OCI-LY1 (cell line): ENCODE measurements at regions not wholly inside any gene's neighbourhood (a gene's known extent, or its start where the extent isn't known, plus 50 kb on each side); places are given as distances from the start of the nearest gene placed in this dataset.

Source experiments
- H2AFZ ChIP-seq: fragments of 200-600 bp; sonication (generic), shearing (Covaris generic); 2 replicates; pipeline ENCODE4 v1.6.0; 2014; ENCODE audit warnings: antibody characterized with exemption, mild to moderate bottlenecking, low read length
- H3F3A ChIP-seq: fragments of 200-600 bp; sonication (generic), shearing (Covaris generic); 2 replicates; pipeline ENCODE4 v1.6.0; 2014; ENCODE audit warnings: mild to moderate bottlenecking, antibody characterized with exemption, low read length, moderate library complexity; ENCODE audit not compliant: insufficient read depth
- H3K27ac ChIP-seq: fragments of 200-600 bp; sonication (generic); 2 replicates; pipeline ENCODE4 v1.5.1; 2014; ENCODE audit warnings: low read length, mixed run types, mild to moderate bottlenecking, low read depth; ENCODE audit not compliant: poor library complexity, severe bottlenecking
- H3K27me3 ChIP-seq: fragments of 200-600 bp; sonication (generic); 2 replicates; pipeline ENCODE4 v1.6.0; 2014; ENCODE audit warnings: antibody characterized with exemption, mild to moderate bottlenecking, low read length, moderate library complexity; ENCODE audit not compliant: insufficient read depth
- H3K36me3 ChIP-seq: fragments of 200-600 bp; sonication (generic); 2 replicates; pipeline ENCODE4 v1.6.1; 2014; ENCODE audit warnings: mild to moderate bottlenecking, antibody characterized with exemption, low read length, moderate library complexity, mixed read lengths; ENCODE audit not compliant: insufficient read depth
- H3K4me1 ChIP-seq: fragments of 200-600 bp; sonication (generic); 2 replicates; pipeline ENCODE4 v1.5.1; 2014; ENCODE audit warnings: mild to moderate bottlenecking, low read length, moderate library complexity; ENCODE audit not compliant: insufficient read depth, severe bottlenecking
- H3K4me2 ChIP-seq: fragments of 200-600 bp; sonication (generic), shearing (Covaris generic); 2 replicates; pipeline ENCODE4 v1.6.1; 2014; ENCODE audit warnings: low read length
- H3K4me3 ChIP-seq: fragments of 200-600 bp; sonication (generic); 2 replicates; pipeline ENCODE4 v1.5.1; 2014; ENCODE audit warnings: low read length, low read depth, mild to moderate bottlenecking, mixed read lengths; ENCODE audit not compliant: poor library complexity, severe bottlenecking
- H3K79me2 ChIP-seq: fragments of 200-600 bp; shearing (Covaris generic); 2 replicates; pipeline ENCODE4 v1.6.1; 2016; ENCODE audit warnings: mixed run types, low read length, mixed read lengths; ENCODE audit not compliant: insufficient read depth
- H3K9ac ChIP-seq: fragments of 200-600 bp; sonication (generic), shearing (Covaris generic); 2 replicates; pipeline ENCODE4 v1.6.1; 2014; ENCODE audit warnings: mild to moderate bottlenecking, low read length, mixed read lengths
- H3K9me2 ChIP-seq: fragments of 200-600 bp; sonication (generic), shearing (Covaris generic); 2 replicates; pipeline ENCODE4 v1.6.1; 2014; ENCODE audit warnings: low read depth, mild to moderate bottlenecking, low read length, mixed read lengths
- H3K9me3 ChIP-seq: fragments of 200-600 bp; shearing (Covaris generic); 2 replicates; pipeline ENCODE4 v1.6.1; 2014; ENCODE audit warnings: low read length, mixed read lengths
- H4K20me1 ChIP-seq: fragments of 200-600 bp; sonication (generic), shearing (Covaris generic); 2 replicates; pipeline ENCODE4 v1.6.0; 2016; ENCODE audit warnings: mild to moderate bottlenecking, low read length; ENCODE audit not compliant: insufficient read depth
- EZH2 ChIP-seq: fragments of 200-600 bp; sonication (generic), shearing (Covaris generic); IDR thresholded peaks from 2 replicates; pipeline ENCODE4 v1.8.0; 2017; ENCODE audit warnings: borderline replicate concordance, mixed run types, mild to moderate bottlenecking, antibody characterized with exemption, low read length, moderate library complexity, mixed read lengths
- TF ChIP-seq, protein P1 (sequence below): fragments of 200-600 bp; sonication (generic), shearing (Covaris generic); IDR thresholded peaks from 2 replicates; pipeline ENCODE4 v1.5.1; 2017; ENCODE audit warnings: mild to moderate bottlenecking, antibody characterized with exemption, low read length, moderate library complexity, mixed read lengths

GRCh38 chr9:115717298-115717697 is 436.3 kb upstream of the PAPPA start:
- Histone ChIP-seq H3K4me3 (no peak overlapping the region), H3K4me2 (no peak overlapping the region), H3K9me3 (no peaks in the 10 kb centered on the region), H3K9me2 (no peaks in the 10 kb centered on the region), H3K27me3 (no peaks in the 10 kb centered on the region), H3K27ac (no peak overlapping the region), H2AFZ (no peak overlapping the region), H3K79me2 (no peaks in the 10 kb centered on the region), H3K4me1 (no peaks in the 10 kb centered on the region), H3K9ac (no peak overlapping the region), H3F3A (no peaks in the 10 kb centered on the region), H4K20me1 (no peaks in the 10 kb centered on the region), H3K36me3 (no peaks in the 10 kb centered on the region)
- TF ChIP-seq, protein P1, sequence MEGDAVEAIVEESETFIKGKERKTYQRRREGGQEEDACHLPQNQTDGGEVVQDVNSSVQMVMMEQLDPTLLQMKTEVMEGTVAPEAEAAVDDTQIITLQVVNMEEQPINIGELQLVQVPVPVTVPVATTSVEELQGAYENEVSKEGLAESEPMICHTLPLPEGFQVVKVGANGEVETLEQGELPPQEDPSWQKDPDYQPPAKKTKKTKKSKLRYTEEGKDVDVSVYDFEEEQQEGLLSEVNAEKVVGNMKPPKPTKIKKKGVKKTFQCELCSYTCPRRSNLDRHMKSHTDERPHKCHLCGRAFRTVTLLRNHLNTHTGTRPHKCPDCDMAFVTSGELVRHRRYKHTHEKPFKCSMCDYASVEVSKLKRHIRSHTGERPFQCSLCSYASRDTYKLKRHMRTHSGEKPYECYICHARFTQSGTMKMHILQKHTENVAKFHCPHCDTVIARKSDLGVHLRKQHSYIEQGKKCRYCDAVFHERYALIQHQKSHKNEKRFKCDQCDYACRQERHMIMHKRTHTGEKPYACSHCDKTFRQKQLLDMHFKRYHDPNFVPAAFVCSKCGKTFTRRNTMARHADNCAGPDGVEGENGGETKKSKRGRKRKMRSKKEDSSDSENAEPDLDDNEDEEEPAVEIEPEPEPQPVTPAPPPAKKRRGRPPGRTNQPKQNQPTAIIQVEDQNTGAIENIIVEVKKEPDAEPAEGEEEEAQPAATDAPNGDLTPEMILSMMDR, result no peak
- no peak for TF ChIP-seq EZH2

- Histone ChIP-seq H4K20me1 (no peaks in the 10 kb centered on the region), H3K4me3 (no peak overlapping the region), H3K9ac (no peak overlapping the region), H3K4me2 (no peak overlapping the region), H3K27me3 (no peaks in the 10 kb centered on the region), H3K27ac (no peak overlapping the region), H2AFZ (no peak overlapping the region), H3F3A (no peaks in the 10 kb centered on the region), H3K36me3 (no peaks in the 10 kb centered on the region), H3K9me3 (no peaks in the 10 kb centered on the region), H3K79me2 (no peaks in the 10 kb centered on the region), H3K4me1 (no peaks in the 10 kb centered on the region), H3K9me2 (no peaks in the 10 kb centered on the region)
- TF ChIP-seq EZH2, result no peak
- TF ChIP-seq, protein P1, result no peak
Observed at GRCh38 chr9:115717711-115718173, 435.8 kb upstream of the PAPPA start.

- no peak overlapping the region for H3K4me2 ChIP-seq
- no peaks in the 10 kb centered on the region for H4K20me1 ChIP-seq
- H2AFZ ChIP-seq, result no peak overlapping the region
- no peak overlapping the region for H3K27ac ChIP-seq
- no peak overlapping the region for H3K4me3 ChIP-seq
- H3K36me3 ChIP-seq, result no peaks in the 10 kb centered on the region
- H3K79me2 ChIP-seq, result no peaks in the 10 kb centered on the region
- no peak overlapping the region for H3K9ac ChIP-seq
- TF ChIP-seq, protein P1, result no peak
- TF ChIP-seq EZH2, result no peak
- H3F3A ChIP-seq, result no peaks in the 10 kb centered on the region
- no peaks in the 10 kb centered on the region for H3K9me2 ChIP-seq
- H3K9me3 ChIP-seq, result no peaks in the 10 kb centered on the region
- H3K4me1 ChIP-seq, result no peaks in the 10 kb centered on the region
- no peaks in the 10 kb centered on the region for H3K27me3 ChIP-seq
Observed at GRCh38 chr9:115730396-115730795, 423.2 kb upstream of the PAPPA start.
